ENCODE measurements at regions not wholly inside any gene's neighbourhood (a gene's known extent, or its start where the extent isn't known, plus 50 kb on each side); places are given as distances from the start of the nearest gene placed in this dataset.

DNA sequence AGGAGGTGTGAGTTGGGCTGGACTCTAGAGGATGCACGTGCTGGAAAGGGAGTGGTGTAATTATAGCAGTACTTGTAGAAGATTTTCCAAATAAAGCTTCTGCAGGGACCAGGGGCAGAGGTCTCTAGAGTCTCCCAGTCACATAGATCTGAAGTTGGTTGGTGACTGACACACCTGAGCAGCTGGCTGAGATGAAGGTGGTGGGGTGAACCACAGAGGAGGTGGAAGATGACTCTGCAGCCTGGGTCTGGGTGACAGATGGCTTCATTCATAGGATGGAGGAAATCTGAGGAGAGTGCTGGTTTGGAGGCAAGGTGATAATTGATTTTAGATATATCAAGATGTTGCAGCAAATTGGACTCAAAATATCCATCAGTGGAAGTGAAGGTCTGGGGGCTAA lies 178.9 kb upstream of the IVNS1ABP start:
- no peak for DNase-seq

DNA sequence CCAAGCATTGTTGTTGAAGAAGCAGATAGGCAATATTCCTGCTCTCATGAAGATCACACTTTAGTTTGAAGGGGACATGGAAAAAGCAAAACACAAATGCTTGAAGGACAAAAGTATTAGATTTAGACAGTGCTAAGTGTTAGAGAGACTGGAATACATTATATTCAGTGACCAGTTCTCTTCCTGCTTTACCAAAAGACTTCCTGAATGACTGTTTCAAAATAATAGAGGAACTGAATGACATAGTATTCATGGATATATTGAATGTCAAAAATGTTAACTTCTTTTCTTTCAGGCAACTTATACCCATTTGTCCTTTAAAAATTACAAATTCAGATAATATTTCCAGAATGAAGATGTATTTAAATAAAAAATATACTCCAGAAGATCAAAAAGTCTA lies 178.0 kb upstream of the IVNS1ABP start:
- DNase-seq: no peak

DNA sequence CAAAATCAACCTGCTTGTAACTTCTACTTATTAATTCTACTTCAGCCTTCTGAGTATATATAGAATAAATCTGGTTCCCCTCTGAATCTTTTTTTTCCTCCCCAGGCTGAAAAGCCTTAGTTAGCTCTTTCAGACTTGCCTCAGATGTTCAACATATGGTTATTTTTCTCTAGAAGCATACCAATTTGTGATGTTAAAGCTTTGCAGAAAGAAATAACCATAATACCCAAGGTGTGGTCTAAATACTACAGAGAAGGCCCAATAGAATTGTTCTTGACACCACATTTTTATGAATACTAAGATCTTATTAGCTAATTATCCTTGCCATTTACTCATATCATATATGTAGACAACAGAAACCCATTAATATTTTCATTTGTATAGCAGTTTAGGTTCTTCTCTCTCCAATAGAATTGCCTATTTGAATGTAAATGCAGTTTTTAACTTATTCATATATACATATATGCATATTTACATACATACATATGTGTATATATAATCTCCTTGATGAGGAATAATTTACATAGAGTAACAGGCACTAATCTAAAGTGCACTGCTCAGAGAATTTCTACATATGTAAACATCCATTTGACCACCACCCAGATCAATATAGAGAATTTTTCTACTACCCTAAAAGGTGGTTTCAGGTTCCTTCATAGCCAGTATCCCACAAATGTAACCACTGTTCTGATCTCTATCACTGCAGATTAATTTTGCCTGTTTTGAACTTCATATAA lies 175.2 kb upstream of the IVNS1ABP start:
- DNase-seq: no peak

DNA sequence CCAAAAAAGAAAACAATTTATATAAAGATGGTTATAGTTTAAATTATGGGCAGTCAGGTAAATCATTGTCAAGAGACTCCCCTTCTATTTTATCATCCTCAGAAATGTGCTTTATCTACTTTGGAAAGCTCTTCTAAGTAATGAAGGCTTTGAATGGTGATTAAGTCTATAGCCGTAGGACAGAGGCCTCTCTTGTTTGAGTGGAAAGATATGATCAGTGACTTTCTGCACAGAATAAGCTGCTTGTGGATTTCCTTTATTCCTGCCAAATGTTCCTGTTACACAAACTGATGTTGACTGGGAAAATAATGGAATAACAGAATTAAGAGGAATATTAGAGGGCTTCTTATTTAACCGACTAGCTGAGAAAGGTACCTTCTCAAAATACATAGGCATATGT lies 174.6 kb upstream of the IVNS1ABP start:
- DNase-seq: no peak

DNA sequence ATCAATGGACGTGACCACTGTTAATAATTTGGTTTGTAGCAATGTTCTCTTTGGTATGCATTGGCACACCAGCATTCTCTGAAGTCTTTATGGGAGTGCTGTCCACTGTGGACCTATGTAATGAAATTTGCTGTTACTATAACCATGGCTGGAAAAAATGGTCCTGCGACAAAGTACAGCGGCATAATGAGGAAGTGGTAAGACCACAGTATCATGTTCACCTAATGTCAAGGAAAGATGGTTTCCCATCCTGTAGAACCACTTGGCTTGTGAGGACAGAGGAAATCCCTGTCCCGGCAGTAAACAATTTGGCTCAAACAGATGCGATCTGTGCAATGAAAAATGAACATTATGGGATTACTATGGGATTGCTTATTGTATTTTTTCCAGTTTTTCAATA lies 173.9 kb upstream of the IVNS1ABP start:
- DNase-seq: no peak

DNA sequence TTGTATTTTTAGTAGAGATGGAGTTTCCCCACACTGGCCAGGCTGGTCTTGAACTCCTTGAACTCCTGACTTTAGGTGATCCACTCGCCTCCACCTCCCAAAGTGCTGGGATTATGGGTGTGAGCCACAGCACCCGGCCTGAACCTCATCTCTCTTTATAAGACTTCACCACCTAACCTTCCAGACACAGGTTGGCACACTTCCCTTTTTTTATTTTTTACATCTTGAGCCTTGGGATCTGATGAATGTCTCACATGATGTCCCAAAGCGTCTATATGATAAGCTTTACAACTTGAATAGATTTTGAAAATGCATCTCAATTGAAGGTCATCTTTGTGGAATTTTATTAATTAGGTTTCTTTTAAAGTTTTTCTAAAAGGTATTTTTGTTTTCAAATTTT lies 172.4 kb upstream of the IVNS1ABP start:
- no peak for DNase-seq

DNA sequence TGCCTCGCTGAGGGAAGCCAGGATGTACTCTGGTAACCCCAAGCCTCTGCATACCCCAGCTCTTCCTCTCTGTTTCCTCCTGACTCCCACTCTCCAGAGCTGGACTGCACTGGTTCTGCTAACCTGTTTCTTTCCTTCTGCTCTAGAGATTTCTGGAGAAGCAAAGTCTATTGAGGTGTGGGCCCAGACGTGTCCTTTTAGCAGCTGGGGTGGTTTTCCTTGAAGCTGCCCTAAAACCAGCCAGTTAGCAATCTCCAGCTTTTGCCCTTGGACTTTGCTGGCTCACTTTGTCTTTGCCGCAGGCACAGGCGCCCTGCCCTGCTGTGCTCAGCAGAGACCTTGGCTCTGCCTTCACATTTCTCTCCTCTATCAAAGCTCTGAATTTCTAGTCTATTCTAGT lies 171.8 kb upstream of the IVNS1ABP start:
- no peak for DNase-seq

DNA sequence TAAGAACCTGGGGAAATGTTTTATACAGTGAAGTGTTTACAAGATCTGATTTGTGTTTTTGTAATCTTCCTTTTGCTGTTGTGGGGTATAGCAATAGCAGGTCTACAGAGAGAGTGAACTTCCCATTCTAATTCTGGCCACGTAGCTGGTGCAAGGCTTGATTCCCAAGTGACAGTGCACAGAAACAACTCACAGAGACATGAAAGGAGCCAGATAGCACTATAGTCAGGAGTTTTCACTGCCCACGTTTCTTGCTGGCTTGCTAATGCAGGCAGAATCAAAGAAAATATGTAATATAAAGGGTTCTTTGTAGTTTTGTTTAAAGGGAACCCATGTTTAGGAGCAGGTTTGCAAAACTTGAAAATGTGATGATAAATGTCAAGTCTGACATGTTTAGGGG lies 170.9 kb upstream of the IVNS1ABP start:
- DNase-seq: no peak

DNA sequence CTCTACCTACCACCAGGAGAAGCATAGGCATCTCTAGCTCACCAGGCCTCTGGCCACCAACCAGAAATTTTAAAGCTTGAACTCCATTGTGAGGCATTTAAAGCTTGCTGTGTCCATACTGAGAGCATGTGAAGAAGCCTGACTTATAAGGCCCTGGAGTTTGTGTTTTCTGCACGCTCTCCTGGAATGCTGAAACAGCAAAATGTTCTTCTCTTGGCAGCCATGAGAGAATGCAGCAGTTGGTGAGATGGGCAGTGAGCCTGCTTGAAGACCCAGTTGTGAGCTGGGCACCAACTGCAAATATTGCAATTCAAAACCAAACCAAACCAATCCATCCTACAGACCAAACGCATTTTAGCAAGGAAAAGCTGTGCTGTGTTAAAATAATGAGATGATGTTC lies 170.0 kb upstream of the IVNS1ABP start:
- DNase-seq: no peak

DNA sequence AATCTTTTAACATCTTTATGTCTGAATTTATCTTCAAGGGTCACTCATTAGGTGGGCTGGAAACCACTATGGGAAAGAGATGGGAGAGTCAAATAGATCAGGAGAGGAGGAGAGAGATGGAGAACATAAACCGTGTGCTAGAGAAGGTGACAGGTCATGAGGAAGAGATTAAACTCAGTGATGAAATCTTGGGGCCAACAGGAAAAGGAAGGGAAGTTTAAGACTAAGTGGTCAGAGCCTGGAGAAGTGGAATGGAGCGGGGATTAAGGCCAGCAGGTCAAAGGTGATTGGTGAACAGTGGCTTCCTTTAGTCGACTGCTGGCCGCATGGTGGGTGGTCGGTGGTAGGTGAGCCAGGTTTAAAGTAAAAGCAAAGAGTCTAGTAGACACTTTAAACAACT lies 169.3 kb upstream of the IVNS1ABP start:
- DNase-seq: no peak

DNA sequence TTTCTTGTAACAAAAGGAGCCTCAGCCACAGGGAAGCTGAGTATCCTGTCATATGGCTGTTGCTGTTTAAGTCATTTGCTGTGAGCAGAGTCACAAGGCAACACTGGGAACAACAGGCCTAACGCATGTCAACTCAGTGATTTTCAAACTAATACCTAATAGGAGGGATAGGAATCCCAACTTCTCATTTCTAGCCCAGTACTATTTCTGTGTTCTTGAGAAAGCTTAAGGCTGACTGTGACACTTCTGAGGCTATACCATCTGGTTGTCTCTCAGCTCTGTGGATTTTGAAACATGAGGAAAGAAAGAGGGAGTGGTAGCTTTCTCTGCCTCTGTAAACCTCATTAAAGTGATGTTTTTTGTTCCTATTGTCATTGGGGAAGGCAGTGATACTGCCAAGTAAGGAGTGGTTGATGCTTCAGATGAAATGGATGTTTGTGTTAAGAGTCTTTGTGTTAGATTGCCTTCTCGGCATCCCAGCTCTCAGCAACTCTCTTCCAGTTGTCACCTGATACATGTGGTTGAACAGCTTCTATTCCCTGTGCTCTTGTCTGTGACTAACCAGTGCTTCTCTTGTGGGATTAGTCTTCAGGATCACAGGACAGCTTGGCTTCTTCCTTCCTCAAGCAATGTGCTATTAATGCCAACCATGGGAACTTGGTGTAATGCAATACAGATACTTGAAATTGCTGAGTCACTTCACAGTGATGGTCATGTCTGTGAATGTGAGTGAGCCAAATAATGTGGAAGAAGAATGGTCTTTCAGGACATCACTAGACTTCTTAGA lies 166.8 kb upstream of the IVNS1ABP start:
- DNase-seq: no peak

DNA sequence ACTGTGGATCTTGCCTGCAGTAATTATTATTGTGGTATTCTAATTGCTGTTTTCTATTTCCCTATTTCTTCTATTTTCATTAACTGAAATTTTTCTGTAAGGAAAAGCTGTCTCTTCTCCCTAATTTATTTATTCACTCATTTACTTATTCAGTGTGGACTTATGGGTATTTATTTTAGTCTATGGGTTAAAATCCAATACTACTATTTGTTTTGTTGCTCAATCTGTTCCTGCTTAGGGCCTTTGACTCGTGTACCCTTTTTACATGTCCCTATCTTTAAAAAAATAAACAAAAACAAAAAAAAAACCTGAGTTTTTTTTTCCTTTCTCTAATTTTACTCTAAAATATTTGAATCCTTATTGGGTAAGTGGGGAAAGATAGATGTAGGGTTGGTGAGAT lies 166.2 kb upstream of the IVNS1ABP start:
- no peak for DNase-seq

DNA sequence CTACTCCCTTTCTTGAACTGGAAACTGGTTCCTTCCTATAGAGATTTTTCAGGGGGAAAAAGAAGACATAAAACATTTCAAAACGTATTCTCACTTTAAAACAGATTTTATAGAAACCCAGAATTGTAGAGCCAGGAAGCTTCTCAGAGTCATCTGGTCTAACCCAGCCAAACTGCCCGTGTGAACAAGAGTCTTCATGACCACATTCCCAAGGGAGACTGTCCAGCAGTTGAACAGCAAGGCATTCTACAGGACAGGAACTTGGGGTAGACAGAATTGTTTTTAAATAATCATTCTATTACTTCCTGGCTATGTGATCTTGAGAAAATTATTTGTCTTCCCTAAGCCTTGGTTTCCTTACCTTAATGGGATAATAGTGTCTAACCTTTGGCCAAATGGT lies 163.5 kb upstream of the IVNS1ABP start:
- DNase-seq: no peak

DNA sequence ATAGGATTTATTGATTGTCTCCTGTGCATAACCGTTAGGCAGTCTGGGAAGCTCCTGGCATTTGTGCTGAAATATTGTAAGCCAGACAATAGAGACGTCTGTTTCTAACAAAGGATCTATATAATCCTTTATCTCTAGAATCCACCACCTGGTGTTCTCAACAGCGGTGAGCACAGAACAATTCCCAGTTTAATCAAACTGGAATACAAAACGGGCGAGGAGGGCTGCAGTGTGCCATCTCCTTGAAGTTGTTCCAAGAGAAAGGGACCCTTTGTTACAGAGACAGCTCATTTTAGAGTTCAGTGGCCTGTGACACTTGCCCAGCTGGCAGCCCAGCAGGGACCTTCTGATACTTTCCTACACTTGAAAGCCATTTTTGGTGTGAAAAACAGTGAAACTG lies 162.8 kb upstream of the IVNS1ABP start:
- DNase-seq: no peak

DNA sequence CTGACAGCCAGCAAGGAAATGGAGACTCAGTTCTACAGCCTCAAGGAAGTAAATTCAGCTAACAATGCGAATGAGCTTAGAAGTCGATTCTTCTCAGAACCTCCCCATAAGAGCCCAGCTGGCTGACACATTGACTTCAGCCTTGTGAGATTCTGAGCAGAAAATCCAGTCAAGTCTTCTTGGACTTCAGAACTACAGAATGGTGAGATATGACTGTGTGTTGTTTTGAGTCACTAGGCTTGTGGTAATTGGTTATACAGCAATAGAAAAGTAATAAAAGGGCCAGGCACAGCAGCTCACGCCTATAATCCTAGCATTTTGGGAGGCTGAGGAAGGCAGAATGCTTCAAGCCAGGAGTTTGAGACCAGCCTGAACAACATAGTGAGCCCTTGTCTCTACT lies 161.8 kb upstream of the IVNS1ABP start:
- no peak for DNase-seq

DNA sequence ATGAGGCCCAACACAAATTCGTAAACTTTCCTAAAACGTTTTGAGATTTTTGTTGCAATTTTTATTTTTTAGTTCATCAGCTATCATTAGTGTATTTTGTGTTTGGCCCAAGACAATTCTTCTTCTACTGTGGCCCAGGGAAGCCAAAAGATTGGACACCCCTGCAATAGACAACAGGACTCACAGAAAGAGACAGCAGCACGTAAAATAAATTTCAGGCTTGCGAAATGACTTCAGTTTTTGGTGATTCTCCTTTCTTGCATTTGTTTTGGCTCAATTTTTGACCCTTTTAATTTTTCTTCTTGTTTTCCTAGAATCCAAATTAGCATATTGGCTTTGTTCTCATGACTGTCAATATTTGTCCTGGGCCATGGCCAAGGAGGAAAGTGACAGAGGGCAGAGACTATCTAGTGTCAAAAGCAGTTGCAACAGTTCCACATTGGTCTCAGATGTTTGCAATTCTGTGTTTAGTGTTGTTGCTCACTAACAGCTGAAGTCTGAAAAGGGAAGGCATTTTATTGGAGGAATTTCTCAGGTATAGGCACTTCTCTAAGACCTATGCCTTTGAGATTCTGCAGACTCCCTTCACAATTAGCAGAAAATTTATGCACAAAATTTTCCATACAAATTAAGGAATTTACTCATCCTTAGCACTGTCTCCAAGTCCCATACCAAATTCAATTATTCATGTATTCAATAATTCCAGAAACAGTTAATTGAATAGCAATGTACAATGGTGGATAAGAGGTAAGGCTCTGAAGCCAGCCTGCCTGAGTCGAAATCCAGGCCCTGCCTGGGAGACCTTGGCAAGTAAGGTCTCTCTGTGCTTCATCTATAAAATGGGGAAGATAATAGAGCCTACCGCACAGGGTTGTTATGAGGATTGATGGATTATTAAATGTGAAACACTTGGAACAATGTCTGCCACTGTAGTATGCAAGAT lies 160.9 kb upstream of the IVNS1ABP start:
- no peak for DNase-seq

DNA sequence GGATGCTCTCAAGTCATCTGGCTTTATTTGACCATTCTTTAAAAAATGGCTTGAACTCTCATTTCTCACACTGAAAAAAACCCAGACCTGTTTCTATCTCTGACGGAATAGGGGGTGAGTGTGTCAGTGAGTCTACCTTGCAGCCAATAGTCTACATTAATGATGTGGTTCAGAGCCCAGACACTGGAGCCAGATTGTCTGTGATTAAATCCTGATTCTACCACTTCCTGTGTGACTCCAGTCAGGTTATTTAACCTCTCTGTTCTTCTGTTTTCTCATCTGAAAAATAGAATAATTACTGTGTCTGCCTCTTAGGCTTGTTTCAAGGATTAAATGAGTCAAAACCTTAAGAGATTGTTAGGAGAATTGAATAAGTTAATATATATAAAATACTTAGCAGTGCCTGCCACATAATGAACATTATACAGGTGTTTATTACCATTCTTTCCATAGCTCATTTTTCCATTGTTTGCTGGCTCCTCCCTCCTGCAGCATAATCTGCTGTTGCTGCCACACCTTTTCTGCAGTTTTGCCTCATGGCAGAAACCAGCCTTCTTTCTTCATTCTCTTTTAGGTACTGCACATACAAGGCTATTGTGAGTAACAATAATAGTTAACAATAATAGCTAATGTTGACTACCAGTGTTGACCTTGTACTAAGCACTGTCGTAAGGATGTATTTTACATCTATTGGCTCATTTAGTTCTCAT lies 157.6 kb upstream of the IVNS1ABP start:
- no peak for DNase-seq

DNA sequence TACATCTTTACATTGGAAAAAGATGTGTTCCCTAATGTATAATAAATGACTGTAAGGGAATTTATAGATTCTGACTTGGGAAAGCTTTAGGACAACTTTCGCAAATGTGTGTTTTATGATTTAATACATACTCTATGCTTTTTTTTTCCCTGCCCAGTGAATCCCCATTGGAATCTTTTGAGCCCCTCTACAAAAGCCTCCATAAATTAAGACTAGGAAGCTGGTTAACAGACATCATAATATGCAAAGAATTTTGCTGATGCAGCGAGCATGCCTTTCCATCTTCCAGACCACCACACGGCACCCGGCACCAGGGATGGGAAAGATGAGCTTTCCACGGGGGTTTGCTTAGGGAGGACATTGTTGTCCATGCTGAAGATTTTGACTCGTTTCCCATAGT lies 156.1 kb upstream of the IVNS1ABP start:
- DNase-seq: no peak

DNA sequence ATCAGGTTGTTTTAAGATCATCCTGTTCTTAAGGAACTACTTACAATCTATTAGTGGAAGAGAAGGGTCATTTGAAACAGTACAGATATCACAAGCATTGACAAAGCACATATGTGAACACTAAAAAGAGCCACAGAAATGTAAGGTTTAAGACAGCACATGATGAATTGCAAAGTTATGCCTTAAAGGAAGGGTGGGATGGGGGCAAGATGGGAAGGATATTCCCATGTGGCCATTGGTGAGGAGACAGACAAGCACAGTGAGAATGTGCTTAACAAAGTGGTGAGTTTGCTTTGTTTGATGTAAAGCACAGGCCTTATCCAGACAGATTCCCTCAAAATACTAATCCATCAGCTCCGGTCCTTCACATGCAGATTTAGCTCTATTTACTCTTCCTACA lies 151.6 kb upstream of the IVNS1ABP start:
- DNase-seq: no peak

DNA sequence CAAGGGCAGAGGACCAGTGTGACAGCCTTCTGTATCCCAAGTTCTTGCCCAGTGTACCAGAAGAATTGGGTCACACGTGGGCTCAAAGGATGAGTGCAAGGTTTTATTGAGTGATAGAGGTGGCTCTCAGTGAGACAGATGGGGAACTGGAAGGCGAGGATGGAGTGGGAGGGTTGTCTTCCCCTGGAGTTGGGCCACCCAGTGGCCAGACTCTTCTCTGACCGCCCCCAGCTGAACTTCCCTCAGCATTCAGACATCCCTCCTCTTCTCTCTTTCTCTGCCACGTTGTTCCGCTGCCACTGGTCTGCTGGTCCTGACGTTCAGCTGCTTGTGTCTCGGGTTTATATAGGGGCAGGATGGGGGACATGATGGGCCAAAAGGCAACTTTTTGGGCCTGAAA lies 150.1 kb upstream of the IVNS1ABP start:
- no peak for DNase-seq

DNA sequence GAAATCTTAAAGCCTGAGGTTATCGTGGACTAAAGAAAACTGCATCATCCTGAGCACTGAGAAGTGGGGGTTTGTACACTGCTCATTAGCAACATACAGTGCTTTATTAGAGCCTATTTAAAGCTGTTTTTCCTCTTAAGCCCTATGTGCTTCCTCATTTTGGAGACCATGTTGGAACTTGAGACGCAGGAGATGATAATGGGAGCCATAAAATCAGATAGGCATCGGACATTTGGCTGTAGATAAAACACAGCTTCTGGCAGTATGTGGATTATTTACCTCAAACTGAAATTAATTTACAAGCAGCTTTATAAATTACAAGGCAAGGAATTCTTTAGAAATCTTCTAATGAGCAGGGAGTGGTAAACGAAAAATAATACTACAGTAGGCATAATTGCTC lies 147.7 kb upstream of the IVNS1ABP start:
- no peak for DNase-seq

DNA sequence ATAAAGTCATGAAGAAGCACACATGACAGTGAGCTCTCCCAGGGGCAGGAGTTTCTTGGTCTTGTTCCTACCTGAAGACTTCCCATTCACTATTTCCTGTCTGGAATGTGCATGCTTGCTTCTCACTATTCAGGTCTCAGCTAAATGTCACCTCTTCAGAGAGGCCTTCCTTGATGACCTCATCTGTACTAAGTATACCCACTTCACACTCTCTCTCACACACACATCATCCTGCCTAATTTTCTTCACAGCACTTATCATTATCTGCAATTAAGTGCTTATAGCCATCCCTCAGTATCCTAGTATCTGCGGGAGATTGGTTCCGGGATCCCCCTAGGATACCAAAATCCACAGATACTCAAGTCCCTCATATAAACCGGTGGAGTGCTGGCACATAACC lies 146.4 kb upstream of the IVNS1ABP start:
- DNase-seq: no peak

DNA sequence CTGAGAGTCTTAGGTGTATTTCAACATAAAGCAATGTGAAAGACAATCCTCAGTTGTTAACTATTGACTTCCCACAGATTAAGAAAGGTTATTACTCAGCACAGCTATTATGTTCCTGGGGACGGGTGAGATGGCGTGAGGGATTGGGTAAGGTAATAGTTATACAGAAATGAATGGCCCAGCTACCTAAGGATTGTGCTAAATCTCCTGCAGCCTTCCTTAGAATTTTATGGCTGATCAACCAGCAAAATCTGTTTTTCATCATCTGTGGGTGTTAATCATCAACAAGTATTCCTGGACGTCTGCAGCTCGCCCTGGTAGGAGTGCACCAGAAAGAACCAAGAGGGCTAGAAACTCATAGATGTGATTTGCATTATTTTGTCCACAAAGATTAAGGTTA lies 146.0 kb upstream of the IVNS1ABP start:
- no peak for DNase-seq

All from stimulated activated CD8-positive, alpha-beta memory T cell treated with anti-CD3 and anti-CD28 coated beads, Interleukin-4, amount 100 ng/mL, for 48 hours (primary cell).